D721Med (cell line): ENCODE measurements at regions not wholly inside any gene's neighbourhood (a gene's known extent, or its start where the extent isn't known, plus 50 kb on each side); places are given as distances from the start of the nearest gene placed in this dataset.

Source experiments
- DNase-seq: peaks from one replicate; pipeline ENCODE4 v3.0.0; 2011; ENCODE audit warnings: low spot score; ENCODE audit not compliant: insufficient read length
- FAIRE-seq: peaks from 2 replicates; lab custom pipeline; 2011; peaks lifted over from hg19 to GRCh38; lab: Jason Lieb, UNC
- TF ChIP-seq, protein P1 (sequence below): IDR thresholded peaks from 2 replicates; pipeline ENCODE4 v1.5.1; 2012; ENCODE audit warnings: mild to moderate bottlenecking, control low read depth; ENCODE audit not compliant: insufficient read depth; ENCODE audit errors: missing control alignments

DNA sequence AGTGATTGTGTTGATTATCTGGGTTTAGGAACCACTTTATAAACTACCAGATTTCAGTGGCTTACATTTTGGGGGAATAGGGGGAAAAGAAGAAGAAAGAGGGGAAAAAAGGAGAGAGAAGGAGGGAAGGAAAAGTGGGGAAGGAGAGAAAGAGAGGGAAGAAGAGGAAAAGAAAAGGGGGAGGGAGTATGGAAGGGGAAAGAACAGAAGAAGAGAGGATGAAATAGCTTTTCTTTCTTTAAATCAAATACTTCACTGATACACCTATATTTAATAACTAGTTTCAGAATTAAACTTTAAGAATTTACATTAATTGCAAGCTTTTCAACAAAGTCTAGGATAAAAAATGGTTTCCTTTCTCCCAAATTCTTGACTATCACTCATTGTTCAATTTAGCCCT, 289.6 kb downstream of the SDHAF3 start:
- TF ChIP-seq, protein P1, sequence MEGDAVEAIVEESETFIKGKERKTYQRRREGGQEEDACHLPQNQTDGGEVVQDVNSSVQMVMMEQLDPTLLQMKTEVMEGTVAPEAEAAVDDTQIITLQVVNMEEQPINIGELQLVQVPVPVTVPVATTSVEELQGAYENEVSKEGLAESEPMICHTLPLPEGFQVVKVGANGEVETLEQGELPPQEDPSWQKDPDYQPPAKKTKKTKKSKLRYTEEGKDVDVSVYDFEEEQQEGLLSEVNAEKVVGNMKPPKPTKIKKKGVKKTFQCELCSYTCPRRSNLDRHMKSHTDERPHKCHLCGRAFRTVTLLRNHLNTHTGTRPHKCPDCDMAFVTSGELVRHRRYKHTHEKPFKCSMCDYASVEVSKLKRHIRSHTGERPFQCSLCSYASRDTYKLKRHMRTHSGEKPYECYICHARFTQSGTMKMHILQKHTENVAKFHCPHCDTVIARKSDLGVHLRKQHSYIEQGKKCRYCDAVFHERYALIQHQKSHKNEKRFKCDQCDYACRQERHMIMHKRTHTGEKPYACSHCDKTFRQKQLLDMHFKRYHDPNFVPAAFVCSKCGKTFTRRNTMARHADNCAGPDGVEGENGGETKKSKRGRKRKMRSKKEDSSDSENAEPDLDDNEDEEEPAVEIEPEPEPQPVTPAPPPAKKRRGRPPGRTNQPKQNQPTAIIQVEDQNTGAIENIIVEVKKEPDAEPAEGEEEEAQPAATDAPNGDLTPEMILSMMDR = no peak
- DNase-seq (no peak), FAIRE-seq (no peak)

DNA sequence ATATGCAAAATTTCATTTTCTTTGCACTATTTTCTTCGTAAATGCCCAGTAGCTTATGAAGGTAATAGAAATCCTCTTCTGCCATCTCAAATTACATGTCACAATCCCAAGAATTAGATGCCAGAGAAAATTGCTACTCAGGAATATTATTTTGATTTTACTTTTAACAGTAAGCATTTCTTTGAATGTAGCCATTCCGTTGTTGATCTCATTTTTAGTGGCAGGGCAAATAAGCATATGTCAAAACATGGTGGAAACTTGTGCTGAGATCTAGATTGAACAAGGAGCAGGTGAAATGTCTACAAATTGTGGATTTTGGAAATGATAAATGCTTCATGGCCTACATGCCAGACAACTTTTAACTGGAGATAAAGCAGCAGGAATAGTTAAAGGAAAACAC, 291.8 kb downstream of the SDHAF3 start:
- no peak for FAIRE-seq
- no peak for DNase-seq
- TF ChIP-seq, protein P1 = no peak

DNA sequence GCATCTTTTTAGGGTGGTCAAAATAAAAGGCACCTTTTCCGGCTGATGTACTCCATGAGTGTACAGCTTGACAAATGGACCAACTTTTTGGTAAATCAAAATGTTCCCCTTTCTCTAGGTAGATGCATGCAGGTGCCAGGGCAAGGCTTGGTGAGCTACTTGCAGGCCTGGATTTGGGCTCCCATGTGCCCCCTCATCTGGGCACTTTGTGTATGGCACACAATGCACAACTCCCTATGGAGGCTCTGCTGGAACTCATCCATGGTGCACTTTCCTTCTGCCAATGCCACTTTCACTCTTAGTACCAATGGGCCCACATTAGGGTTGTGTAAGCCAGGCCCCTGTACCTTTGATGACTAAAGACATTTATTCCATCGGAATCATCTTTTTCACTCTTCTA, 300.8 kb downstream of the SDHAF3 start:
- TF ChIP-seq, protein P1 = no peak
- DNase-seq = no peak
- no peak for FAIRE-seq

DNA sequence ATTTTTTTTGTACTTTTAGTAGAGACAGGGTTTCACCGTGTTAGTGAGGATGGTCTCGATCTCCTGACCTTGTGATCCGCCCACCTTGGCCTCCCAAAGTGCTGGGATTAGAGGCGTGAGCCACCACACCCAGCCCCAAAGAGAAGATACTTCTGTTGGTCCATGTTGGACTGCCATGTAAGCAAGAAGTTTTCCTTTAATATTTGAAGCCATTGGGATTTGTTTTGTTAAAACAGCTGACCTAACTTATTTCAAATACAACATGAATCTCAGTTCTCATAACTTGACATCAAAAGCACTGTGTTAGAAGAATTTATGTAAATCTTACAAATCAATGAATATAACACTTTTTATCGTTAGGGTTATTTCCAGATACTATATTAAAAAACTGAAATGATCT, 302.4 kb downstream of the SDHAF3 start:
- no peak for FAIRE-seq
- no peak for DNase-seq
- TF ChIP-seq, protein P1 = no peak

DNA sequence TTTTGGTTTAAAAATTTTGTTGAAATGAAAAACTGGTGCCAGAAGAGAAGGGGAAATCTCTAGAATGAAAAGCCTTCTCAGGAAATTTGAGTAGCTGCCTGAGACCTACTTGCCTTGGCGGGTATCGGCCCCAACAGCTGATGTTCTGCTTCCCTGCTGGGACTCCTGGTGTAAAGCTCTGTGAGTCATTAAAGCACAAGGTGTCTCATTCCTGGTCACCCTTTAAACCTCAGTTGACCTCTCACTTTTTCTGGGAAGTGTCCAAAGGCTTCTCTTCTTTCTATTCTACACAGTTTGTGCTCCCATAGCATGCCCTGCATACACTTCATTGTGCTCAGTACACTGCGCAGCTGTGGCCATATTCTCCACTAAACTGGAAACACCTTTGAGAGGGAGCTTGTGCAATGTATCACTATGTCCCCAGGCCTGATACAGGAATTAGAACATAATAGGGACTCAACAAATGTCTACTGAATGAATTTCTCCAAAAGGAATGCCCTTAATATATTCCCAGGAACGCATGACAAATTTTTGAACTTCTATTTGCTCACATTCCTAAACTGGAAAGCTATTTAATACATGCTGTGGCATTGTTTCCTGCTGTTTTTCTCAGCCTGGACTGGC, 303.9 kb downstream of the SDHAF3 start:
- FAIRE-seq (no peak), DNase-seq (no peak)
- TF ChIP-seq, protein P1 = no peak

DNA sequence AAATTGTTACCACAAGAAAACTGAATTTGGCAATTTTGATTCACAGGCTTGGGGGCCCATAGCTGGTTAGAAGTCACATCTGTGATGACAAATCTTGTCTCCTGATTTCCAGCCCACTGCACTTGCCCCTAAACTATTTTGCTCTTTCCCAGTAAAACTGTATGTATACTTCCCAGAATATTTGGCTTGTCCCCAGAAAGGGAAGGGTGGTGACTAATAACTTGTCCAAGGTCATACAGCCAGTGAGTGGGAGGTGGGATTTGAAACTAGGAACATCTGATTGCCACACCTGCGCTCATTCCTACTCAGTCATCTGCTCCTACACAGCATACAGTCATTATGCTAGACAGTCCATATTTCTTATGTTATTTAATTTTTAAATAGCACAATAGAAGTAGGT, 304.5 kb downstream of the SDHAF3 start:
- FAIRE-seq (no peak), DNase-seq (no peak)
- TF ChIP-seq, protein P1 = no peak

DNA sequence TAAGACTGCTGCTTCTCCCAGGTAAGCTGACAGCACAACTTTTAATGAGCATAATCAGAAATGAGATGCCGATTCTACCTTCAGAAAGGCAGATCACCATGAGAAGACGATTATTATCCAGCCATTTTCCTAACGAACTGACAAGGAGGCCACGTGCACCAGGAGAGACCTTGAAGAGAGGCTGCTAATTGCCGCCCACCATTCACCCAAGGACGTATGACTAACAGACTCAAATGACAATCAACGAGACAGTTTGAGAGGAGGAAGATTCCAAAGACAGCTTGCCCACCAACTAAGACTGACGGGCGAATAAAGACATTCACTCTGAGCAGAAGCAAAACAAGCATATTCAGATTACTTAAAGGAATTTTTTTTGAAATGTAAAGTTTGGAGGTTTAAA, 301.9 kb upstream of the TAC1 start:
- DNase-seq = no peak
- FAIRE-seq = no peak
- TF ChIP-seq, protein P1 = no peak
